Stimulated activated naive B cell treated with anti-CD40 and anti-IgM and Interleukin-4, amounts not matched to agents 10 μg/mL and 1 μg/mL and 100 μg/mL, for 72 hours (primary cell): ENCODE measurements at regions not wholly inside any gene's neighbourhood (a gene's known extent, or its start where the extent isn't known, plus 50 kb on each side); places are given as distances from the start of the nearest gene placed in this dataset.
A peak's percentile ranks its signal among the peaks of the same experiment; 100 is the strongest.

ENCODE experiments used
- ATAC-seq, 2 donors: fragments of 150-1000 bp; cut with Tn5 transposase; replicated peaks; 2 replicates each; pipeline ENCODE4 v1.10.0; 2021; ENCODE audit warnings: moderate library complexity in 1 of 2
- DNase-seq: peaks from one replicate; pipeline ENCODE4 v3.0.0; 2021
- H3K27ac Mint-ChIP-seq: one replicate; pipeline ENCODE4 v1.8.0; 2022; ENCODE audit warnings: mild to moderate bottlenecking, mixed read lengths
- H3K27me3 Mint-ChIP-seq, 2 donors: one replicate each; pipeline ENCODE4 v1.8.0; 2022; ENCODE audit warnings: mixed read lengths in 2 of 2
- H3K36me3 Mint-ChIP-seq, 2 donors: one replicate each; pipeline ENCODE4 v1.8.0; 2022; ENCODE audit warnings: mixed read lengths in 2 of 2, mild to moderate bottlenecking in 1 of 2
- H3K4me1 Mint-ChIP-seq, 2 donors: one replicate each; pipeline ENCODE4 v1.8.0; 2022; ENCODE audit warnings: mixed read lengths in 2 of 2, mild to moderate bottlenecking in 1 of 2
- H3K4me3 Mint-ChIP-seq, 2 donors: one replicate each; pipeline ENCODE4 v1.8.0; 2022; ENCODE audit warnings: mild to moderate bottlenecking in 2 of 2, mixed read lengths in 2 of 2, moderate library complexity in 1 of 2
- H3K9me3 Mint-ChIP-seq, 2 donors: one replicate each; pipeline ENCODE4 v1.8.0; 2022; ENCODE audit warnings: mixed read lengths in 2 of 2, mild to moderate bottlenecking in 1 of 2

- Mint-ChIP-seq H3K36me3 (peaks cover 12 to 17% of the 10 kb centered on the region in 2 donors), H3K27ac (no peak overlapping the region), H3K4me1 (peaks cover 4 to 11% of the 10 kb centered on the region in 2 donors), H3K9me3 (peaks cover 0 to 1% of the 10 kb centered on the region in 2 donors), H3K4me3 (no peak overlapping the region), H3K27me3 (no peaks in the 10 kb centered on the region)
- DNase-seq = no peak
- no peak for ATAC-seq
Measured at GRCh38 chr3:152555666-152556291, 279.2 kb upstream of the P2RY1 start.

DNA sequence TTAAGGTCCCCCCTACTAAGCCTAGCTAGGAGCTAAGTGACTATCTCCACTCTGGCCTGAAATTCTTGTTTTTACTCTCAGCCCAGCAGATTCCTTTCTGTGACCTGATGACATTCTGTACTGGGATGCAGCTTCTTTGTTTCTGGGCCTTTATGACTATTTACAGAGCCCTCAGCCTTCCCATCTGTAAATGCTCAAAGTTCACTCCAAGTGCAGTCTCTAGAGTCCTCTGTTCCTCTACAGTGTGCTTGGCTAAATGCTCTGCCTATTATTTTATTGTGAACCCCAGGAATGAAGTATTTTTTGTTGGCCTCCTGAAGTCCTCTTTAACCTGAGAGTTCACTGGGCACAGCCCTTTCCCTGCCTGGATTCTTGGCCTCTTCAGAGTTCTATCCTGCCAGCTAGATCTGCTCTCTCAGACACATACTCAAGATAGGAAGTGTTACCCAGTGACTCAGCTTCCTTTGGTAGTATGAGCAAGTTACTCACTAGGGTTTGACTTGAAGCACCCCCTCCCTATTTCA, 278.1 kb upstream of the P2RY1 start:
- Mint-ChIP-seq H3K27me3 (no peaks in the 10 kb centered on the region), H3K9me3 (peaks cover 0 to 1% of the 10 kb centered on the region in 2 donors), H3K4me1 (peaks cover 4 to 11% of the 10 kb centered on the region in 2 donors), H3K36me3 (peaks cover 18 to 22% of the 10 kb centered on the region in 2 donors), H3K4me3 (no peak overlapping the region), H3K27ac (peak overlapping the region; percentile 43)
- DNase-seq (no peak), ATAC-seq (peak; percentile 66 to 69)

DNA sequence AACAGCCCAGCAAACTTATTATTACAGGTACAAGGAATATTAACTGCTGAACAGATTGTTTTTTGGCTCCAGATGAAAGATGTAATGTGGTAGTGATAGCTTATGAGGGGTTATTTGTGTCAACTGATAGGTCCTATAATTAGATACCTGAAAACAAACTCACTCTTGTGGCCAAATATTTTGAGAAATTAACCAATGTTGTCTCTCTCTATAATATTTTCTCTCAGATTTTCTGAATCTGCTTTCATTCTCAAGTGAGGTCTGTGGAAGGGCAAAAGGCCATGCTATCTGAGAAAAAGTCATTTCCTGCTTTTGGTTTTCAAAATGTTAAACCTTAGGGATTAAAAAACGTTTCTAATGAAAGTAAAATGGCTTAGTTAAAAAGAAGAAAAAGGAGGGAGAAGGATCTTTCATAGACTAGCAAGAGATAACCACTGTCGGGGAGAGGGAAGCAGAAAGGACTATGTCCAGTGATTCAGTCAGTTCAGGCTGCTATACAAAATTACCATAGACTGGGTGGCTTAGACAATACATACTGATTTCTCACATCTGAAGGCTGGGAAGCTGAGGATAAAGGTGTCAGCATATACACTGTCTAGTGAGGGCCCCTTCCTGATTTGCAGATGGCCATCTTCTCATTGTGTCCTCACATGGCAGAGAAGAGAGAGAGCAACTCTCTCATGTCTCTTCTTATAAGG, 277.5 kb upstream of the P2RY1 start:
- Mint-ChIP-seq H3K36me3 (peaks cover 18 to 22% of the 10 kb centered on the region in 2 donors), H3K4me1 (peaks cover 4 to 11% of the 10 kb centered on the region in 2 donors), H3K27me3 (no peaks in the 10 kb centered on the region), H3K9me3 (peaks cover 0 to 1% of the 10 kb centered on the region in 2 donors), H3K4me3 (no peak overlapping the region), H3K27ac (no peak overlapping the region)
- no peak for DNase-seq
- peak in 1 of 2 donors; percentile 23 for ATAC-seq

- H3K4me3 Mint-ChIP-seq = no peak overlapping the region
- no peak for ATAC-seq
- no peaks in the 10 kb centered on the region for H3K27me3 Mint-ChIP-seq
Measured at GRCh38 chr3:152558386-152558785, 276.5 kb upstream of the P2RY1 start.

GRCh38 chr3:152559246-152559645, 275.7 kb upstream of the P2RY1 start:
- H3K36me3 Mint-ChIP-seq = peaks cover 21 to 22% of the 10 kb centered on the region in 2 donors
- peaks cover 6 to 11% of the 10 kb centered on the region in 2 donors for H3K4me1 Mint-ChIP-seq
- ATAC-seq = no peak

More at GRCh38 chr3:152558386-152558785, 276.5 kb upstream of the P2RY1 start:
- H3K36me3 Mint-ChIP-seq = peaks cover 18 to 22% of the 10 kb centered on the region in 2 donors
- DNase-seq = no peak
- H3K27ac Mint-ChIP-seq = peak overlapping the region; percentile 60
- H3K4me1 Mint-ChIP-seq = peaks cover 4 to 11% of the 10 kb centered on the region in 2 donors
- H3K9me3 Mint-ChIP-seq = peaks cover 0 to 1% of the 10 kb centered on the region in 2 donors

GRCh38 chr3:152564459-152564858, 270.5 kb upstream of the P2RY1 start:
- peaks cover 0 to 1% of the 10 kb centered on the region in 2 donors for H3K4me1 Mint-ChIP-seq
- no peaks in the 10 kb centered on the region for H3K9me3 Mint-ChIP-seq
- no peak for DNase-seq
- H3K4me3 Mint-ChIP-seq = no peak overlapping the region
- no peak for ATAC-seq
- peaks cover 13 to 15% of the 10 kb centered on the region in 2 donors for H3K36me3 Mint-ChIP-seq
- H3K27ac Mint-ChIP-seq = no peak overlapping the region
- no peaks in the 10 kb centered on the region for H3K27me3 Mint-ChIP-seq

More at GRCh38 chr3:152559246-152559645, 275.7 kb upstream of the P2RY1 start:
- Mint-ChIP-seq H3K9me3 (peaks cover 0 to 1% of the 10 kb centered on the region in 2 donors), H3K4me3 (no peak overlapping the region), H3K27me3 (no peaks in the 10 kb centered on the region), H3K27ac (no peak overlapping the region)
- no peak for DNase-seq

DNA sequence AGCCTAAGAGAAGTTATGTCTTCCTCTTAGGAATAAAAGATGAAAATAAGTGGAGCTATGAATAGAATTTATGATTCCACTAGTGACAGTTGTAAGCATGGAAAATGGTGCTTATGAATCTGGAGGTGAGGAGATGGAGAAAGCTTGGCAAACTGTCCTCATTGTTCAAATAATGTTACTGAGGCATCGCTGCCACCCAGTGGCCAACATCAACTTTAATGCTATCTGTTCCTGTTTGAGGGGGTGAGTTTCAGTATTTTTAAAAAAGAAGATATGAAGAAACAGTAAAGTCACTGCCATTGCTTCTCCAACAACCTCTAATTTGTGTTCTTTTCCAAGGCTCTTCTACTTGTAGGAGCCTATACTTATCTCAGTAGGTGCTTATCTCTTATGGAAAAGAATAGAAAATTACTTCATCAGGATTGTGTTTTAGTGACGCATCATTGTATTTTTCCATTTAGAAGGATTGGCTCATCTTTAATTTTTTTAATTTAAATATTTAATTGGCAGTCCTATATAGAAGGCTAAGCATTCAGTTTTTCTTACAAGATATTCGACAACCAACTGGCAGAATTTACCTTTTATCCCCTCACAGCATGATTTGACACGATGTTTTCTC, 260.4 kb upstream of the P2RY1 start:
- DNase-seq = peak; percentile 7
- peak; percentile 69 to 75 for ATAC-seq
- no peaks in the 10 kb centered on the region for H3K9me3 Mint-ChIP-seq
- no peaks in the 10 kb centered on the region for H3K27me3 Mint-ChIP-seq
- peaks cover 3 to 18% of the 10 kb centered on the region in 2 donors for H3K4me1 Mint-ChIP-seq
- H3K27ac Mint-ChIP-seq = no peak overlapping the region
- H3K36me3 Mint-ChIP-seq = peaks cover 0 to 3% of the 10 kb centered on the region in 2 donors
- H3K4me3 Mint-ChIP-seq = no peak overlapping the region

DNA sequence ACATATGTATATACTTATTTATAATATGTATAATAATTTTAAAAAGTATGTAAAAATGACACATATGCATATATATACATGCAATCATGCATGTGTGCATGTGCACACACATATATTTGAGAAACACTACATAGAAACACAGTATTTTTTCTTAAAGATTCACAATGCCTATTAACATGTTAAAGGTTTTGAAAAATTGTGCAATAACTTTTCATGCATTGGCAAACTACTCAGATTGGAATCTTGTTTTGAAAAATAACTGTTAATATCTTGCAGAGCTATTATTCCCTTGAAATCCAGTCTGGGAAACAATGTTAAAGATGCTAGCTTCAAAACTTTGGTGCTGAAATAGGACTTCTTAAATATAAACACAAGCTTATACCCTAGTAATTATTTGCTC, 256.2 kb upstream of the P2RY1 start:
- Mint-ChIP-seq H3K9me3 (no peaks in the 10 kb centered on the region), H3K4me1 (peaks cover 1 to 7% of the 10 kb centered on the region in 2 donors), H3K27ac (no peak overlapping the region), H3K4me3 (no peak overlapping the region), H3K27me3 (peaks cover 0 to 4% of the 10 kb centered on the region in 2 donors), H3K36me3 (peaks cover 0 to 4% of the 10 kb centered on the region in 2 donors)
- no peak for DNase-seq
- no peak for ATAC-seq

DNA sequence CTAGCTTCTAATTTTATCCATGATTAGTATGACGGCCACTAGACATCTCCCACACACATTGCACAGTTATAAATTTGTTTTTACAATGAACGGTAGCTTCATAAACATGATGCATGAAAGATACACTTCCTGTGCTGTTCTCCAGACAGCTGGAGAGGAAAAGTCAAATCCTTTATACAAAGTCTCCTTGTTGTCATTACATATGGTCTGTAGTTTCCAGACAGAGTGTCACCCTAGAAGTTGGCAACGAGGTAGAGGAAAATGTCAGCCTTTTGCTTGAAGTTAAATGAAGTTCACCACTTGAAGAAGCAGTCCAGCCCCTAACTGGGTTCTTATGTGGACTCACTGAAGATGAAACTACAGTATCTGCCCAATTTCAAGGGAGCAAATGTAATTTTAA, 253.0 kb upstream of the P2RY1 start:
- no peaks in the 10 kb centered on the region for H3K9me3 Mint-ChIP-seq
- H3K36me3 Mint-ChIP-seq = peaks cover 1 to 4% of the 10 kb centered on the region in 2 donors
- DNase-seq (no peak), ATAC-seq (no peak)
- H3K27ac Mint-ChIP-seq = no peak overlapping the region
- H3K27me3 Mint-ChIP-seq = peaks cover 0 to 4% of the 10 kb centered on the region in 2 donors
- H3K4me3 Mint-ChIP-seq = no peak overlapping the region
- no peaks in the 10 kb centered on the region for H3K4me1 Mint-ChIP-seq

- H3K27ac Mint-ChIP-seq = no peak overlapping the region
- H3K27me3 Mint-ChIP-seq = peaks cover 0 to 4% of the 10 kb centered on the region in 2 donors
- no peaks in the 10 kb centered on the region for H3K4me1 Mint-ChIP-seq
- DNase-seq (no peak), ATAC-seq (no peak)
- H3K9me3 Mint-ChIP-seq = no peaks in the 10 kb centered on the region
- no peak overlapping the region for H3K4me3 Mint-ChIP-seq
- H3K36me3 Mint-ChIP-seq = peaks cover 1 to 4% of the 10 kb centered on the region in 2 donors
Measured at GRCh38 chr3:152583963-152584362, 251.0 kb upstream of the P2RY1 start.

DNA sequence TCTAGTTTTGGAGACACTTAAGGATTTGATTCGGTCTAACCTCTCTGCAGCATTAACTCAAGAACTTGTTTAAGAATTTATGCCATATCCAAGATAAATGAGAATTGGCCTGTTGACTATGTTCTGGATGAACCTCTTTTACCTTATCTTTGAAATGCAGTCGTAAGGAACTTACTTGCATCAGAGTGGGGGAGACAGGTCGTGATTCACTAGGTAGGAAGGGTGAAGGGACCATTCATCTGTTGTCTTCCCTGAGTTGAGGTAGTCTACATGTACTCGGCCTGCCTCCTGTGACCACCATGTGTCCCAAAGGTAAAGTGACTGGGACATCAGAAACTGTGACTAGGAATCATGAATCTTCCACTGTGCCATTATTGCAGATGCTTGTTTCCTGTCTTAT, 248.0 kb upstream of the P2RY1 start:
- no peak for DNase-seq
- Mint-ChIP-seq H3K36me3 (peaks cover 0 to 1% of the 10 kb centered on the region in 2 donors), H3K27me3 (no peaks in the 10 kb centered on the region), H3K9me3 (no peaks in the 10 kb centered on the region), H3K4me1 (no peaks in the 10 kb centered on the region), H3K27ac (no peak overlapping the region), H3K4me3 (no peak overlapping the region)
- no peak for ATAC-seq

GRCh38 chr3:152587861-152588260, 247.1 kb upstream of the P2RY1 start:
- ATAC-seq = no peak
- no peak overlapping the region for H3K4me3 Mint-ChIP-seq
- H3K27me3 Mint-ChIP-seq = no peaks in the 10 kb centered on the region

GRCh38 chr3:152589644-152590043, 245.3 kb upstream of the P2RY1 start:
- H3K27me3 Mint-ChIP-seq = no peaks in the 10 kb centered on the region
- peaks cover 0 to 5% of the 10 kb centered on the region in 2 donors for H3K9me3 Mint-ChIP-seq
- DNase-seq (no peak), ATAC-seq (no peak)
- peaks cover 3 to 6% of the 10 kb centered on the region in 2 donors for H3K4me1 Mint-ChIP-seq
- peaks cover 5 to 6% of the 10 kb centered on the region in 2 donors for H3K36me3 Mint-ChIP-seq
- H3K4me3 Mint-ChIP-seq = no peak overlapping the region
- no peak overlapping the region for H3K27ac Mint-ChIP-seq

More at GRCh38 chr3:152587861-152588260, 247.1 kb upstream of the P2RY1 start:
- peaks cover 0 to under 1% of the 10 kb centered on the region in 2 donors for H3K4me1 Mint-ChIP-seq
- DNase-seq = no peak
- no peak overlapping the region for H3K27ac Mint-ChIP-seq
- no peaks in the 10 kb centered on the region for H3K9me3 Mint-ChIP-seq
- H3K36me3 Mint-ChIP-seq = peaks cover 0 to 1% of the 10 kb centered on the region in 2 donors

- H3K4me1 Mint-ChIP-seq = peaks cover 5 to 16% of the 10 kb centered on the region in 2 donors
- H3K9me3 Mint-ChIP-seq = peaks cover 0 to 5% of the 10 kb centered on the region in 2 donors
- H3K27ac Mint-ChIP-seq = no peak overlapping the region
- H3K27me3 Mint-ChIP-seq = no peaks in the 10 kb centered on the region
- no peak overlapping the region for H3K4me3 Mint-ChIP-seq
- H3K36me3 Mint-ChIP-seq = peaks cover 5% of the 10 kb centered on the region in 2 donors
- DNase-seq (no peak), ATAC-seq (no peak)
Measured at GRCh38 chr3:152591515-152591914, 243.4 kb upstream of the P2RY1 start.
